ENCODE measurements at regions not wholly inside any gene's neighbourhood (a gene's known extent, or its start where the extent isn't known, plus 50 kb on each side); places are given as distances from the start of the nearest gene placed in this dataset.

DNA sequence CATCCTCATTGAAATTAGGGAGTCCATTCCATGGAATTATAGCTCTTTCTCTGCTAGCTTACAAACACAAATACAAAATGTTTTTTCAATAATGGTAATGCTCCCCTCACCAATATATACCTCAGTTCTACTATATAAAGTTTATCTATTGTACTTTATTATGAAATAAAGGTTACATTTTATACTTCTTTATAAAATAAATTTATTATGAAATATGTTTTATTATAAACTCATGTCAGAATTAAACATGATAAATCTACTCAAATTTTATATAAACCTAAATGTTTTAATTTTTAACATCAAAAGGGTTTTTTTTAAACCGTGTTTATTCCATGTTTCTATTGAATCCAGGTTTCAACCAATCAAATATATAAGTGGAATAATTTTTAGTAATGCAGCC is 646.1 kb upstream of the PCDH20 start:
- Histone ChIP-seq H3K4me2 (ENCODE audit: low read depth, low read length) (no peak overlapping the region), H3K9ac (ENCODE audit: insufficient read depth, low read depth, low read length) (no peak overlapping the region), H4K20me1 (ENCODE audit: insufficient read depth, low read length) (no peaks in the 10 kb centered on the region), H2AFZ (ENCODE audit: low read length) (no peak overlapping the region), H3K79me2 (ENCODE audit: insufficient read depth, low read length) (no peaks in the 10 kb centered on the region), H3K27ac (ENCODE audit: extremely low read length, insufficient read depth, low read length) (no peak overlapping the region), H3K36me3 (replicated peaks in 1 of 2; ENCODE audit: control insufficient read depth in 1 of 2, insufficient read depth in 2 of 2, low read length in 2 of 2) (no peaks in the 10 kb centered on the region), H3K4me1 (ENCODE audit: insufficient read depth, low read length) (no peaks in the 10 kb centered on the region), H3K4me3 (replicated peaks in 1 of 3; ENCODE audit: insufficient read depth in 1 of 3, low read depth in 2 of 3, low read length in 3 of 3) (no peak overlapping the region), H3K27me3 (ENCODE audit: control insufficient read depth in 1 of 2, insufficient read depth in 2 of 2, low read length in 2 of 2) (no peaks in the 10 kb centered on the region), H3K9me3 (ENCODE audit: low read length) (no peaks in the 10 kb centered on the region)
- intact Hi-C loops (cut with micrococcal nuclease; ENCODE audit: unreplicated experiment) (no loop called here), in situ Hi-C loops (cut with HindIII; ENCODE audit: extremely low pct_ligation_motif_present, low pct_unique_long_range_greater_than_20kb) (no loop called here)
- CTCF ChIA-PET (ENCODE audit: low intra/inter-chr PET ratio, low total read pairs), result no interaction called here
- BruUV-seq (replicated peaks), result no TSS peak
- DNase-seq (ENCODE audit: low spot score) (no peak), ATAC-seq (no peak), FAIRE-seq (no peak)
- 2% methylated on average over 1 of the region's 1 CpG for WGBS (ENCODE audit: low lambda C conversion rate)
- POLR2A ChIA-PET, result no interaction called here
- TF ChIP-seq, protein P1, sequence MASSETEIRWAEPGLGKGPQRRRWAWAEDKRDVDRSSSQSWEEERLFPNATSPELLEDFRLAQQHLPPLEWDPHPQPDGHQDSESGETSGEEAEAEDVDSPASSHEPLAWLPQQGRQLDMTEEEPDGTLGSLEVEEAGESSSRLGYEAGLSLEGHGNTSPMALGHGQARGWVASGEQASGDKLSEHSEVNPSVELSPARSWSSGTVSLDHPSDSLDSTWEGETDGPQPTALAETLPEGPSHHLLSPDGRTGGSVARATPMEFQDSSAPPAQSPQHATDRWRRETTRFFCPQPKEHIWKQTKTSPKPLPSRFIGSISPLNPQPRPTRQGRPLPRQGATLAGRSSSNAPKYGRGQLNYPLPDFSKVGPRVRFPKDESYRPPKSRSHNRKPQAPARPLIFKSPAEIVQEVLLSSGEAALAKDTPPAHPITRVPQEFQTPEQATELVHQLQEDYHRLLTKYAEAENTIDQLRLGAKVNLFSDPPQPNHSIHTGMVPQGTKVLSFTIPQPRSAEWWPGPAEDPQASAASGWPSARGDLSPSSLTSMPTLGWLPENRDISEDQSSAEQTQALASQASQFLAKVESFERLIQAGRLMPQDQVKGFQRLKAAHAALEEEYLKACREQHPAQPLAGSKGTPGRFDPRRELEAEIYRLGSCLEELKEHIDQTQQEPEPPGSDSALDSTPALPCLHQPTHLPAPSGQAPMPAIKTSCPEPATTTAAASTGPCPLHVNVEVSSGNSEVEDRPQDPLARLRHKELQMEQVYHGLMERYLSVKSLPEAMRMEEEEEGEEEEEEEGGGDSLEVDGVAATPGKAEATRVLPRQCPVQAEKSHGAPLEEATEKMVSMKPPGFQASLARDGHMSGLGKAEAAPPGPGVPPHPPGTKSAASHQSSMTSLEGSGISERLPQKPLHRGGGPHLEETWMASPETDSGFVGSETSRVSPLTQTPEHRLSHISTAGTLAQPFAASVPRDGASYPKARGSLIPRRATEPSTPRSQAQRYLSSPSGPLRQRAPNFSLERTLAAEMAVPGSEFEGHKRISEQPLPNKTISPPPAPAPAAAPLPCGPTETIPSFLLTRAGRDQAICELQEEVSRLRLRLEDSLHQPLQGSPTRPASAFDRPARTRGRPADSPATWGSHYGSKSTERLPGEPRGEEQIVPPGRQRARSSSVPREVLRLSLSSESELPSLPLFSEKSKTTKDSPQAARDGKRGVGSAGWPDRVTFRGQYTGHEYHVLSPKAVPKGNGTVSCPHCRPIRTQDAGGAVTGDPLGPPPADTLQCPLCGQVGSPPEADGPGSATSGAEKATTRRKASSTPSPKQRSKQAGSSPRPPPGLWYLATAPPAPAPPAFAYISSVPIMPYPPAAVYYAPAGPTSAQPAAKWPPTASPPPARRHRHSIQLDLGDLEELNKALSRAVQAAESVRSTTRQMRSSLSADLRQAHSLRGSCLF (CRISPR knock-in tag; IDR thresholded peaks at IDR 0.05; ENCODE audit: borderline replicate concordance), result no peak
- TF ChIP-seq ZNF879 (CRISPR knock-in tag; IDR thresholded peaks at IDR 0.05) (no peak), PHF8 (CRISPR knock-in tag; IDR thresholded peaks at IDR 0.05) (no peak), BRCA1 (CRISPR knock-in tag; IDR thresholded peaks at IDR 0.05) (no peak), ZNF652 (CRISPR knock-in tag; IDR thresholded peaks at IDR 0.05; ENCODE audit: borderline replicate concordance, low read depth) (no peak), ZNF614 (CRISPR knock-in tag; IDR thresholded peaks at IDR 0.05; ENCODE audit: borderline replicate concordance) (no peak), ZNF747 (CRISPR knock-in tag; IDR thresholded peaks at IDR 0.05; ENCODE audit: borderline replicate concordance) (no peak), TEAD2 (CRISPR knock-in tag; IDR thresholded peaks at IDR 0.05) (no peak), ZNF224 (CRISPR knock-in tag; IDR thresholded peaks at IDR 0.05) (no peak), THYN1 (CRISPR knock-in tag; IDR thresholded peaks at IDR 0.05; ENCODE audit: borderline replicate concordance, low read depth) (no peak)
- TF ChIP-seq, protein P2, sequence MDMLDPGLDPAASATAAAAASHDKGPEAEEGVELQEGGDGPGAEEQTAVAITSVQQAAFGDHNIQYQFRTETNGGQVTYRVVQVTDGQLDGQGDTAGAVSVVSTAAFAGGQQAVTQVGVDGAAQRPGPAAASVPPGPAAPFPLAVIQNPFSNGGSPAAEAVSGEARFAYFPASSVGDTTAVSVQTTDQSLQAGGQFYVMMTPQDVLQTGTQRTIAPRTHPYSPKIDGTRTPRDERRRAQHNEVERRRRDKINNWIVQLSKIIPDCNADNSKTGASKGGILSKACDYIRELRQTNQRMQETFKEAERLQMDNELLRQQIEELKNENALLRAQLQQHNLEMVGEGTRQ (IDR thresholded peaks at IDR 0.05; ENCODE audit: low read depth, low read length), result no peak
- TF ChIP-seq, protein P2 (CRISPR knock-in tag; IDR thresholded peaks at IDR 0.05; ENCODE audit: borderline replicate concordance), result no peak
- TF ChIP-seq, protein P3, sequence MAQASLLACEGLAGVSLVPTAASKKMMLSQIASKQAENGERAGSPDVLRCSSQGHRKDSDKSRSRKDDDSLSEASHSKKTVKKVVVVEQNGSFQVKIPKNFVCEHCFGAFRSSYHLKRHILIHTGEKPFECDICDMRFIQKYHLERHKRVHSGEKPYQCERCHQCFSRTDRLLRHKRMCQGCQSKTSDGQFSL (CRISPR knock-in tag; IDR thresholded peaks at IDR 0.05), result no peak
- TF ChIP-seq, protein P4, sequence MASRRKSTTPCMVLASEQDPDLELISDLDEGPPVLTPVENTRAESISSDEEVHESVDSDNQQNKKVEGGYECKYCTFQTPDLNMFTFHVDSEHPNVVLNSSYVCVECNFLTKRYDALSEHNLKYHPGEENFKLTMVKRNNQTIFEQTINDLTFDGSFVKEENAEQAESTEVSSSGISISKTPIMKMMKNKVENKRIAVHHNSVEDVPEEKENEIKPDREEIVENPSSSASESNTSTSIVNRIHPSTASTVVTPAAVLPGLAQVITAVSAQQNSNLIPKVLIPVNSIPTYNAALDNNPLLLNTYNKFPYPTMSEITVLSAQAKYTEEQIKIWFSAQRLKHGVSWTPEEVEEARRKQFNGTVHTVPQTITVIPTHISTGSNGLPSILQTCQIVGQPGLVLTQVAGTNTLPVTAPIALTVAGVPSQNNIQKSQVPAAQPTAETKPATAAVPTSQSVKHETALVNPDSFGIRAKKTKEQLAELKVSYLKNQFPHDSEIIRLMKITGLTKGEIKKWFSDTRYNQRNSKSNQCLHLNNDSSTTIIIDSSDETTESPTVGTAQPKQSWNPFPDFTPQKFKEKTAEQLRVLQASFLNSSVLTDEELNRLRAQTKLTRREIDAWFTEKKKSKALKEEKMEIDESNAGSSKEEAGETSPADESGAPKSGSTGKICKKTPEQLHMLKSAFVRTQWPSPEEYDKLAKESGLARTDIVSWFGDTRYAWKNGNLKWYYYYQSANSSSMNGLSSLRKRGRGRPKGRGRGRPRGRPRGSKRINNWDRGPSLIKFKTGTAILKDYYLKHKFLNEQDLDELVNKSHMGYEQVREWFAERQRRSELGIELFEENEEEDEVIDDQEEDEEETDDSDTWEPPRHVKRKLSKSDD (CRISPR knock-in tag; IDR thresholded peaks at IDR 0.05; ENCODE audit: low read depth), result no peak
- TF ChIP-seq, protein P5, sequence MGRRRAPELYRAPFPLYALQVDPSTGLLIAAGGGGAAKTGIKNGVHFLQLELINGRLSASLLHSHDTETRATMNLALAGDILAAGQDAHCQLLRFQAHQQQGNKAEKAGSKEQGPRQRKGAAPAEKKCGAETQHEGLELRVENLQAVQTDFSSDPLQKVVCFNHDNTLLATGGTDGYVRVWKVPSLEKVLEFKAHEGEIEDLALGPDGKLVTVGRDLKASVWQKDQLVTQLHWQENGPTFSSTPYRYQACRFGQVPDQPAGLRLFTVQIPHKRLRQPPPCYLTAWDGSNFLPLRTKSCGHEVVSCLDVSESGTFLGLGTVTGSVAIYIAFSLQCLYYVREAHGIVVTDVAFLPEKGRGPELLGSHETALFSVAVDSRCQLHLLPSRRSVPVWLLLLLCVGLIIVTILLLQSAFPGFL (CRISPR knock-in tag; IDR thresholded peaks at IDR 0.05), result no peak
